HG03108 (cell line): ENCODE measurements at regions not wholly inside any gene's neighbourhood (a gene's known extent, or its start where the extent isn't known, plus 50 kb on each side); places are given as distances from the start of the nearest gene placed in this dataset.
"Not testable (repeated sequence)": the region's sequence is repeated elsewhere in the genome, so short reads cannot be mapped to it uniquely, and the experiment has no call there.

Experiments
- ATAC-seq: cut with Tn5 transposase; IDR thresholded peaks from one replicate; pipeline ENCODE4 v1.9.1; 2021; ENCODE audit warnings: moderate library complexity; ENCODE audit not compliant: unreplicated experiment

DNA sequence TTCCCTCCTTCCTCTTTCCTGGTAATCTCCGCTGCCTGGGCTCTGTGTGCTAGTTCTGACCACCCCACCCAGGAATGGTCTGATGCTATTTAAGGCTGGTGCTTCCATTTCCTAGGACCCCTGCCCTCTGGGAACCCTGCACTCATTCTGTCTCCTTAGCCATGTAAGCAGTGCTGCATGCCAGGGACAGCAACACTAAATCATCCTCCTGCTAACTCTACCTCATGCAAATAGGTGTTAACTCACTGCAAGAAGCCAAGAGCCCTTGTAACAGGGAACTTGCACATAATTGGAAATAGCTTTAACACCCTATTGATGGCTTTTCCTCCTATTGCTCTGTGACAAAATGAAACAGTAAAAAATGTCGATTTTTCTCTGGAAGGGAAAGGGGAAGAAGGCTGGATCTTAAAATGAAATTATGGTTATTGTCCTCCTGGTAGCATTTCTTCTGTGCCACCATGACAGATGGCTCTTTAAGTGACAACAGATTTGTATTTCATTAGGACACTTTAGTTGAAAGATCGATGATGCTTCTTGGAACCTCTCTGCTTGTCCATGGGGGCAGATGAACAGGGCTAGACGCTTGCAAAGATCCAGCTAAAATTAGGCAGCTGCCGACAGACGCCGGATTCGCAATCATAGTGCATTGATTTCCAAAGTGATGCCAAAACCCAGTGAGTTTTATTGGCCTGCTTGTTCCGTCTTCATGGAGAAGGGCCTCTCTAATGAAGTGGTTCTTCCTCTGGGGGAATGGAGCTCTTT is 551.7 kb downstream of the MATN1 start:
- ATAC-seq, result no peak

DNA sequence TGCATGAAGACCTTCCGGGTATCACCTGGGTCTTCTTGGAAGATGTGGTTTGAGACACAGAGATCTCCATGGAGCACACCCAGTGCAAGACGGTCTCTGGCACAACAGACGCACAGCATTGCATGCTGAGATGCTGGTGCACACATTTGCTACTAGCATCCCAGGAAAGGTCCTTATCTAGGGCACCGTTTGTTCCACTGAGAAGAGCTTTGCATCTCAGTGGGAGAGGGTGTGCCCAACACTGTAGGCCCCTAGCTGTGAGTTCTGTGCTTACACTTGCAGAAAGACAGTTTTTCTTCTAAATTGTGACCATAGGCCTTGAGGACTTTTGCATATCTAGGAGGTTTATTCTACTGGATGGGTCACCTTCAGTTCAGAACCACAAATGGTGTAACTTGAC is 554.1 kb downstream of the MATN1 start:
- no peak for ATAC-seq

DNA sequence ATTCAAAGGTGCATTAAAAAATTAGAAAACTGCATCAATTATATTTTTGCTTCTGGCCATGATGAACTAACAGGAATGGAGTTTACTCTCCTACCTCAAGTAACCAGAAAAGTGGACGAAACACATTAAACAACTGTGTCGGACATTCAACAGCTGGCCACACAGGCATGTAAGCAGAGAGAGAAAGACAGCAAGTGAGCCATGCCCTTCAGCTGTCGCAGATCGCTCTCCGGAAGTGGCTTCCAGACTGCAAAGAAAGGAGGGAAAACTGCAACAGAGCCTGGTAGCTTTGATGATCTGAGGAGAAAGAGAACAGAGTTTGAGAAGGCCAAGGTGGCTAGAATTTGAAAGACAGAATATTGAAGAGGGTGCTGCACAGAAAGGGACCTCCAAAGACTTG is 557.2 kb downstream of the MATN1 start:
- no peak for ATAC-seq

DNA sequence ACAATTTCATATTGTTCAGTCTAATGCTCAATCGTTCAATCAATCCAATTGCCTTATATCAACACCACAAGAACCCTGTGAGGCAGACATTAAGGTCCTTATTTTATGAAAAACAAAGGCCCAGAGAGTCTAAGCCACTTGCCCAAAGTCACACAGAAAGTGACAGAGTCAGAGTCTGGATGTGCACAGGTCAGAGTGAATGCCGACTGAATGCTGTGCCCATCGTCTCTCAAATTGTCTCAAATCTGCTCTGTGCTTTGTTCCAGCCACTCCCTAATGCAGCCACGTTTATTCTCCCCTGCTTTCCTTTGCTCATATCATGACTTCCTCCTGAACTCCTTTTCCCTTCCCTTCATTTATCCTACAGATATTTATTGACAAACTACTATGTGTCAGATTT is 558.3 kb downstream of the MATN1 start:
- no peak for ATAC-seq

DNA sequence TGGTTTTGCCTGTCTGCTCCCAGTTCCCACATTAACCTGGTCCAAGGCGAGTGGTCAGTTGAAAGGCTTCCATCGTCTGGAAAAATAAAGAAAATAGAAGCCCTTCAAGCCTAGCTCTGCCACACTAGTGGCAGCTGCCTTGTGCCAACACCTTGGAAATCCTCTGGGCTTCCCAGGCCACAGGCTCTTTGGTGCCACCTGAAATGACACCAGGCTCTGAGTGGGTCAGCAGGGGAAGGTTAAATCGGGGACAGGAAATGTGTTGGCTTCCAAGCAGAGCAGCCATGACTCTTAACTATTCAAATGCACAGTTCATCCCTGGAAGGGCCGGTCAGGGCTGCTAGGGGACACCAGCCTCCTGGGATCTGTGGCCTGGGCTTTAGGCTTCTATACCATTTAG is 558.7 kb downstream of the MATN1 start:
- no peak for ATAC-seq

DNA sequence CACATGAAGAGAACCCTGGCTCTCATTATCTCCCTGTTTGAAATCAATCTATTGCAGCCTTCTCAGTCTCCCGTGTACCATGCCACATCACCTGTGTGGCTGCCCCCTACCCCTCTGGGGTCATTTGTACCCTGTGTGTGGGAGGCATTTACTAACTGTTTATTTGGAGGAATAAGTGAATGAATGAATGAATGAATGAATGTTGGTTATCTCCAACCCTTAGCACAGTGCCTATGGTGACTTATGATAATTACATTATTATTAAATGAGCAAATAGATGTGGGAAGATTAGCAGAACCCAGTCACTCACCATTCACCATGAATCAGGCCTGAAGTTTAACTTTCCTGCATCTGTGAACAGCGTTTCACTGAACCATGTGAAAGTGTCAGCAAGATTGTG is 560.8 kb downstream of the MATN1 start:
- no peak for ATAC-seq

DNA sequence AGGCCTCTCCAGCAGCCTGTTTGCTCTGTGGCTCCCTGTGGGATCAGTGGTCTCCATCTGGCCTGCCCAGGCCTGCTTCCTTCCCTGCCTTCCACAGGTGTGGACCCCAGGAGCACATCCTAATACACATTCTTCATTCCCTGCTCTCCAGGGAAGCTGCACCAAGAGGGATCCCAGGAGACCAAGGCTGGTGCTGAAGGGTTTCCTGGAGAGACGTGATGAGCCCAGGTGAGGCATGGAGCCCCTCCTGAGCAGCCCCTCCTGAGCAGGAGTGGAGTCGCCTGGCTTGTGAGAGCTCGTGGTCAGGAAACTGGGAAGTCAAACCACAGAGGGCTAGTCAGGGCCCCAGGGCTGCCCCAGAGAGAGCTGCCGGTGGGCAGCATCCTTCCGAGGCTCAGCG is 561.4 kb downstream of the MATN1 start:
- ATAC-seq, result no peak

DNA sequence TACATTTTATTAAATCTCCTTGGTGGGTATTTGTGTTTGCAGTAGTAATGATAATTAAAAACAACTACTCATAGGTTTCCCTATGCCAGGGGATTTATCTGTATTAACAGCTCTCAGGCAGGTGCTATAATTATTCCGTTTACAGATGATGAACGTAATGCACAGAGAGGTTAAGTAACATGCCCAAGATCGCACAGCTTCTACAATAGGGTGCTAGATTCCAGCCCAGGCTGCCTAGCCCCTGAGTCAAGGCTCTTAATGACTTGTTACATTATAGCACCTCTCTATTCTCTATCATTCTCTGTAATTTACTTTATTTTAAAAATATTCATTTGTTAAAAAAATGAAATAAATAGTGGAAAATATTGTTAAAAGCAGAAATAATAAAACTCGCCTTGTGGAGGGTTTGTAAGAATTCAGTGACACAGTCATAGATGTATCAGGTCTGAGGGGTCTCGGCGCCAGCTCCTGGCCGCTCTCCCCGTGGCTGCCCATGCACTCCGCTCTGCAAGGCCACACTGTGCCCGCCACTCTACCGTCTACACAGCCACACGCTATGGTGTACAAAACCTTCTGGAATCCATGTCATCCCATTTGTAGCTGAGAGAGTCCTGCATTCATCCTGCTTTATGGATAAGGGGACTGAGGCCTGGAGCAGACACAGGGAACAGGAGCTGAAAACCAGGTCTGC is 562.2 kb downstream of the MATN1 start:
- ATAC-seq, result no peak

DNA sequence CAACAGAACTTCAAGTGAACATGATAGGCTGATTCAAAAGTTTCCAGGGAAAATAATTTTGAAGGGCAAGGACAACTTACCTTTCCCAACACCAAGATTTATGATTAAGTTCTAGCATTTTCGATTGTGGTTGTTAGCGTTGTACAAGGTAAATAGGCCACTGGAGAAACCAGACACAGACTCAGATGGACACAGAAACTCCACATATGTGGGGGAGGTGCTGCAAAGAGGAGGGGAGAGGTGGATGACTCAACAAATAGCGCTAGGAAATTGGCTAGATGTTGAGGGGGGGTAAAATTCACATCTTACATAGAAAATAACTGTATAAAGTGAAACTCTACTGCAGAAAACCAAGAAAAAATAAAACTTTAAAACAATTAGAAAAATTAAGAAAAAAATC is 564.4 kb downstream of the MATN1 start:
- ATAC-seq, result no peak

DNA sequence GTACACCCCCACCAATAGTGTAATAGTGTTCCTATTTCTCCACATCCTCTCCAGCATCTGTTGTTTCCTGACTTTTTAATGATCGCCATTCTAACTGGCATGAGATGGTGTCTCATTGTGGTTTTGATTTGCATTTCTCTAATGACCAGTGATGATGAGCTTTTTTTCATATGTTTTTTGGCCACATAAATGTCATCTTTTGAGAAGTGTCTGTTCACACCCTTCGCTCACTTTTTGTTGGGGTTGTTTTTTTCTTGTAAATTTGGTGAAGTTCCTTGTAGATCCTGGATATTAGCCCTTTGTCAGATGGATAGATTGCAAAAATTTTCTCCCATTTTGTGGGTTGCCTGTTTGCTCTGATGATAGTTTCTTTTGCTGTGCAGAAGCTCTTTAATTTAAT is 567.7 kb downstream of the MATN1 start:
- not testable (repeated sequence) for ATAC-seq

DNA sequence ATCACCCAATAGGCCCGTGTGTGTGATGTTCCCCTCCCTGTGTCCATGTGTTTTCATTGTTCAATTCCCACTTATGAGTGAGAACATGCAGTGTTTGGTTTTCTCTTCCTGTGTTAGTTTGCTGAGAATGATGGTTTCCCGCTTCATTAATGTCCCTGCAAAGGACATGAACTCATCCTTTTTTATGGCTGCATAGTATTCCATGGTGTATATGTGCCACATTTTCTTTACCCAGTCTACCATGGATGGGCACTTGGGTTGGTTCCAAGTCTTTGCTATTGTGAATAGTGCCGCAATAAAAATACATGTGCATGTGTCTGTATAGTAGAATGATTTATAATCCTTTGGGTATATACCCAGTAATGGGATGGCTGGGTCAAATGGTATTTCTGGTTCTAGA is 568.1 kb downstream of the MATN1 start:
- not testable (repeated sequence) for ATAC-seq

DNA sequence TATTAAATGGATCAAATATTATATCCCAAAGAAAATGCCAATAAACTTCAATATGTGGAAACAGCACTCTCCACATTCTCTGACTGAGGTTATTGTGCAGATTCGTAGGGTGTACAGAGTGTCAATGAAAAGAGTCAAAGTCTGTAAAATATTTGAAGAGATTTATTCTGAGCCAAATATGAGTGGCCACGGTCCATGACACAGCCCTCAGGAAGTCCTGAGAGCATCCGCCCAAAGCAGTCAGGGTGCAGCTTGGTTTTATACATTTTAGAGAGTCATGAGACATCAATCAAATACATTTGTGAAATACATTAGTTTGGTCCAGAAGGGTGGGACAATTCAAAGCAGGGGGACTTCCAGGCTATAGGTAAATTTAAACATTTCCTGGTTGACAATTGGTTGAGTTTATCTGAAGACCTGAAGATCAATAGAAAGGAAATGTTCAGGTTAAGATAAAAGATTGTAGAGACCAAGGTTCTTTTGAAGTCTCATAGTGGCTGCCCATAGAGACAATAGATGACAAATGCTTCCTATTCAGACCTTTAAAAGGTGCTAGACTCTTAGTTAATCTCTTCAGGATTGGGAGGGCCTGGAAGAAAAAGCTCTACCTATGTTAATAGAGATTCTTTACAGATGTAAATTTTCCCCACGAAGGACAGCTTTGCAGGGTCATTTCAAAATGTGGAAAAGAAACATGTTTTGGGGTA is 569.5 kb downstream of the MATN1 start:
- no peak for ATAC-seq

DNA sequence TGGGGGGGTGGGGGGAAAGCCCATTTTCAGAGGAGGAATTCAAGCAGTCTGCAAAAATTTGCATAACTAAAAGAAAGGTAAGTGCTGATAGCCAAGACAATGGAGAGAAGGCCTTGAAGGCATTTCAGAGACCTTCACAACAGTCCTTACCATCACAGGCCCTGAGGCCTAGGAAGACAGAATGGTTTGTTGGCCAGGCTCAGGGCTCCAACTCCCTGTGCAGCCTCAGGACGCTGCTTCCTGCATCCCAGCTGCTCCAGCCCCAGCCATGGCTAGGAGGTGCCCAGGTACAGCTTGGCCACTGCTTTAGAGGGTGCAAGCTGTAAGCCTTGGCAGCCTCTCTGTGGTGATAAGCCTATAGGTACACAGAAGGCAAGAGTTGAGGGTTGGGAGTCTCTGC is 571.6 kb downstream of the MATN1 start:
- no peak for ATAC-seq

DNA sequence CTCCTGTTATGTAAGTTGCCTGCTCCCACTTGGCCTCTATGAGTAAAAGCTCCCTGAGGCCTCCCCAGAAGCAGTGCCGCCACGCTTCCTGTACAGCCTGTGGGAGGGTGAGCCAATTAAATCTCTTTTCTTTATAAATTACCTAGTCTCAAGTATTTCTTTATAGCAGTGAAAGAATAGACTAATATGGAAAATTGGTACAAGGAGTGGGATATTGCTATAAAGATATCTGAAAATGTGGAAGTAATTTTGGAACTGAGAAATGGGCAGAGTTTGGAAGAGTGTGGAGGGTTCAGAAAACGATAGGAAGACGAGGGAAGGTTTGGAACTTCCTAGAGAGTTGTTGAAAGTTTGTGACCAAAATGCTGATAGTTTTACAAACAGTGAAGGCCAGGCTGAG is 572.3 kb downstream of the MATN1 start:
- ATAC-seq, result no peak

DNA sequence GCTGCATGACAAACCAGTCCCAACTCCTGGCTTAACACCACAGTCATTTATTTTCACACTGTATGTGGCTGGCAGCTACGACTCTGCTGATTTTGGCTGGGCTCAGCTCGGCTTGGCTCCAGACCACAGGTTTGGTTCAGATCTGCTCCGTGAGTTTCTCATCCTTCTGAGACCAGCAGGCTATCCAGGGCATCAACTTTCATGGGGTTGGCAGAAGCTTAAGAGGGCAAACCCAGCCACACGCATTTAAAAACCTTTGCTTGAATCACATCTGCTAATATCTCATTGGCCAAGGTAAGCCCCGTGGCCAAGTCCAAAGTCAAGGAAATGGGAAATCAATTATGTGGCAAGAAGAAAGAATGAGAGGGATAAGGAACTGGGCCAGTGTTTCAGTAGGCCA is 574.2 kb downstream of the MATN1 start:
- no peak for ATAC-seq

DNA sequence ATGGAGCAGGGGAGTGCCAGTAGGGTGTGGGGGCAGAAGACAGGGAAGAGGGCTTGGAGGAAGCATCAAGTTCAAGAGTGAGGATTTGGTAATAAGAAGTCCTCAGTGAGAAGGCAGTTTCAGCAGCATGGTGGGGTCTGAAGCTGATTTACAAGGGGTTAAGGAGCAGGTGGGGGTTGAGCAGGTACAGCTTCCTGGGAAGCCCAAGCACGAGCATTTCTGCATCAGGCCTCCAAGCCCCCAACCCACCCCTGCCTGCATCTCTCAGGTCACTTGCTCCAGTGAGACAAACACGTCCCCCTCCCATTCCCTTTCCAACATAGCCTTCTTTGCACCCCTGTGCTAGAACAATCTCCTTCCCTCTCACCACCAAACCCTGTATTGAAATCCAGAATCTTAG is 574.7 kb downstream of the MATN1 start:
- ATAC-seq, result no peak

DNA sequence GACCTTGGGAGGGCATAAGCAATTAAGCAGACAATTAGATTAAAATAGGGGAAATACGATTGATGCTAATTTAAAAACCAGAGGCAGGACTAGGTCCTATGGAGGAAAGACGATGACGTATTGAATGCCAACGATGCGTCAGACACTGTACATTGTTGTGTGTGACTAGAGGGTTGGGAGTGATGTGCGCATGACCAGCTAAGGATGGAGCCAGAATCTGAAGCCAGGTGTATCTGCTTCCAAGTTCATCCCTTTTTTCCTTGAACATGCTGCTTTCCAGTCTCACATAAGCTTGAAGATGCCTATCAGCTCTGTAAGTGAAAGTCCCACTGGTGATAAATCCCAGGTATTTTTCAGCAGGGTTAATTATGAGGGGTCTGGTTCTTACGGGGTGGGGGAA is 576.2 kb downstream of the MATN1 start:
- ATAC-seq, result no peak

DNA sequence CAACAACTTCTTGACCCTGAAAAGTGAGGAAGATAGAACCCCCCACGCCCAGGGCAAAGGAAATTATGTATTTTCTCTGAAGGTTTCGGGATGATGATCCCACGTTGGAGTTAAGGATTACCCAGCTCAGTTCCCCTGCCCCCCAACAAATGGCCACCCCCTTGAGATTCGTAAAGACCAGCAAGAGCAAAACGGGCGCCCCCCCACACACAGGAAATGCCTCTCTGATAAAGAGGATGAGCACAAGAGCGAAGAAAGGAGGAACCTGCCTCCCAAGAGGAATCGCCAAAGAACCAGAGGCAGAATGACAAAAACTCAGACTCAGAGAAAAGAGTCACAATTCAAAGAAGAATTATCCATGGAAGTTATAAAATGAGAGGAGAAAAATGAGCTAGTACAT is 576.9 kb downstream of the MATN1 start:
- ATAC-seq, result no peak

DNA sequence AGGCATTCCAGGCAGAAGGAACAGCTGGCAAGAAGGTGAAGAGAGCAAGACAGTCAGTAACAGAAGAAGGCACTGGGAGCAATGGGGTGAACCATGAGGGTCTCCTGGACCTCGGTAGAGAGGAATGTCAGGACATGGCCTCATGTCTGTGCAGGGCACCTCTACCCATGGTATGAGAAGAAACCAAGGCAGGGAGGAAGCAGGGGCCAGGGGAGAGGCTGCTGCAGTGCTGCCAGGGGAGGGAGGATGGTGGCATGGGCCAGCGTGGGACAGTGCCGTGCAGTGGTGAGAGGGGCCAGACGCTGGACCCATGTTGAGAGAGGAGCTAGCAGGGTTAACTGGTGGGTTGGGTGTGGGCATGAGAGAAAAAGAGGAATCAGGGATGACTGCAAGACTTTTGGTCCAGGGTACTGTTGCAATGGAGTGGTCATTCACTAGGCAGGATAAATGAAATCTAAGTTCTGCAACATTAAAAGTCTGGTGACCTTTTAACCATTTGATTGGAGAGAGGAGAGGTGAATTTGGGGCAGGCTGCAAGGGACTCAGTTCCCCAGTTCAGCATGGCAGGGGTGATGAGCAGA is 577.6 kb downstream of the MATN1 start:
- ATAC-seq, result no peak

DNA sequence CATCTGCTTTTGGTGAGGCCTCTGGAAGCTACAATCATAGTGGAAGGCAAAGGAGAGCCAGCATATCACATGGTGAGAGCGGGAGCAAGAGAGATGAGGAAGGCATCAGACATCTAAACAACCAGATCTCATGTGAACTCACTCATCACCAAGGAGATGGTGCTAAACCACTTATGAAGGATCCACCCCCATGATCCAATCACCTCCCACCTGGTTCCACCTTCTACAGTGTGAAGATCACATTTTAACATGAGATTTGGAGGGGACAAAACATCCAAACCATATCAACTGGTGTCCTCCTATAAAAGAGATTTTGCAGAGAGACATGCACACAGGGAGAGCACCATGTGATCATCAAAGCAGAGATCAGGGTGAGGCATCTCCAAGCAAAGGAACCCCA is 578.6 kb downstream of the MATN1 start:
- no peak for ATAC-seq

DNA sequence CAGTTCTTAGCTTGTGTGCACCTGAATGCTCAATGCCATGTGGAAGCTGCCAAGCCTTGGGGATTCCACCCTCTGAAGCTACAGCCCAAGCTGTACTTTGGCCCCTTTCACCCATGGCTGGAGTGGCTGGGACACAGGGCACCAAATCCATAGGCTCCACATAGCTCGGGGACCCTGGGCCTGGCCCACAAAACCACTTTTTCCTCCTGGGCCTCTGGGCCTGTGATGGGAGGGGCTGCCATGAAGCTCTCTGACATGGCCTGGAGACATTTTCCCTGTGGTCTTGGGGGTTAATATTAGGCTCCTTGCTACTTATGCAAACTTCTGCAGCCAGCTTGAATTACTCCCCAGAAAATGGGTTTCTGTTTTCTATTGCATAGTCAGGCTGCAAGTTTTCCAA is 579.9 kb downstream of the MATN1 start:
- ATAC-seq, result no peak

DNA sequence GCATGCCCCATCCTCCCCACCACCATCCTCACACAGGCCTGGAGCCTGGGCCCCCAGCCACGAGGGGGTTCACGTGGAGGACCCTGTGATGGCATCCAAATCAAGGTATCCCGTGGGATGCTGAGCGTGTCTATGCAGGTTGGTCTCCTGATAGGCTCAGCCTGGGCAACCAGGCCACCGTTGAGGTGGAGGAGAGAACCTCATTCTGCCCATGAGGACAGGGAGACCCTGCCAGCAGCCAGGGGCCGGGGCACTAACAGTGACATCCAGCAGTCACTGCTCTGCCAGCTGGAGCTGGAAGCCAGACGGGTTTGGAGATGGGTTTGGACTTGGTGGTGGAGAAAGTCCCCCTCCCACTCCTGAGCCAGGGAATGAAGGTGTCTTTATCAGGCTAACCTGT is 582.8 kb downstream of the MATN1 start:
- ATAC-seq, result no peak
